ENCODE measurements at regions not wholly inside any gene's neighbourhood (a gene's known extent, or its start where the extent isn't known, plus 50 kb on each side); places are given as distances from the start of the nearest gene placed in this dataset.

- H3K27ac ChIP-seq (replicated peaks), result no peak overlapping the region
- no peak for DNase-seq (ENCODE audit: low read depth in 1 of 2, low spot score in 1 of 2)
- TF ChIP-seq POLR2AphosphoS5 (IDR thresholded peaks at IDR 0.05; ENCODE audit: low read depth) (no peak), GABPA (IDR thresholded peaks at IDR 0.05; ENCODE audit: low read depth) (no peak), REST (IDR thresholded peaks at IDR 0.05; ENCODE audit: insufficient replicate concordance, low read depth) (no peak), SPI1 (IDR thresholded peaks at IDR 0.05; ENCODE audit: borderline replicate concordance, low read depth) (no peak)
- TF ChIP-seq, protein P1, sequence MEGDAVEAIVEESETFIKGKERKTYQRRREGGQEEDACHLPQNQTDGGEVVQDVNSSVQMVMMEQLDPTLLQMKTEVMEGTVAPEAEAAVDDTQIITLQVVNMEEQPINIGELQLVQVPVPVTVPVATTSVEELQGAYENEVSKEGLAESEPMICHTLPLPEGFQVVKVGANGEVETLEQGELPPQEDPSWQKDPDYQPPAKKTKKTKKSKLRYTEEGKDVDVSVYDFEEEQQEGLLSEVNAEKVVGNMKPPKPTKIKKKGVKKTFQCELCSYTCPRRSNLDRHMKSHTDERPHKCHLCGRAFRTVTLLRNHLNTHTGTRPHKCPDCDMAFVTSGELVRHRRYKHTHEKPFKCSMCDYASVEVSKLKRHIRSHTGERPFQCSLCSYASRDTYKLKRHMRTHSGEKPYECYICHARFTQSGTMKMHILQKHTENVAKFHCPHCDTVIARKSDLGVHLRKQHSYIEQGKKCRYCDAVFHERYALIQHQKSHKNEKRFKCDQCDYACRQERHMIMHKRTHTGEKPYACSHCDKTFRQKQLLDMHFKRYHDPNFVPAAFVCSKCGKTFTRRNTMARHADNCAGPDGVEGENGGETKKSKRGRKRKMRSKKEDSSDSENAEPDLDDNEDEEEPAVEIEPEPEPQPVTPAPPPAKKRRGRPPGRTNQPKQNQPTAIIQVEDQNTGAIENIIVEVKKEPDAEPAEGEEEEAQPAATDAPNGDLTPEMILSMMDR (IDR thresholded peaks at IDR 0.05; ENCODE audit: insufficient read depth, low read length), result no peak
Measured at GRCh38 chr17:71546419-71546818, 574.4 kb upstream of the SOX9 start.

GRCh38 chr17:71547904-71548303, 572.9 kb upstream of the SOX9 start:
- H3K27ac ChIP-seq (replicated peaks), result no peak overlapping the region
- no peak for TF ChIP-seq REST (IDR thresholded peaks at IDR 0.05; ENCODE audit: insufficient replicate concordance, low read depth)
- TF ChIP-seq GABPA (IDR thresholded peaks at IDR 0.05; ENCODE audit: low read depth), result no peak
- no peak for TF ChIP-seq SPI1 (IDR thresholded peaks at IDR 0.05; ENCODE audit: borderline replicate concordance, low read depth)
- TF ChIP-seq, protein P1 (IDR thresholded peaks at IDR 0.05; ENCODE audit: insufficient read depth, low read length), result no peak
- no peak for TF ChIP-seq POLR2AphosphoS5 (IDR thresholded peaks at IDR 0.05; ENCODE audit: low read depth)
- H3K4me3 ChIP-seq (replicated peaks; ENCODE audit: insufficient read depth, low read length), result no peak overlapping the region
- H3K27me3 ChIP-seq (ENCODE audit: insufficient read depth, poor library complexity, severe bottlenecking), result no peaks in the 10 kb centered on the region
- no peak for DNase-seq (ENCODE audit: low read depth in 1 of 2, low spot score in 1 of 2)

More at GRCh38 chr17:71546419-71546818, 574.4 kb upstream of the SOX9 start:
- H3K4me3 ChIP-seq (replicated peaks; ENCODE audit: insufficient read depth, low read length), result no peak overlapping the region
- H3K27me3 ChIP-seq (ENCODE audit: insufficient read depth, poor library complexity, severe bottlenecking), result no peaks in the 10 kb centered on the region

- no peak for DNase-seq (ENCODE audit: low read depth in 1 of 2, low spot score in 1 of 2)
- Histone ChIP-seq H3K27me3 (ENCODE audit: insufficient read depth, poor library complexity, severe bottlenecking) (no peaks in the 10 kb centered on the region), H3K4me3 (replicated peaks; ENCODE audit: insufficient read depth, low read length) (no peak overlapping the region), H3K27ac (replicated peaks) (no peak overlapping the region)
- TF ChIP-seq POLR2AphosphoS5 (IDR thresholded peaks at IDR 0.05; ENCODE audit: low read depth) (no peak), GABPA (IDR thresholded peaks at IDR 0.05; ENCODE audit: low read depth) (no peak), SPI1 (IDR thresholded peaks at IDR 0.05; ENCODE audit: borderline replicate concordance, low read depth) (no peak), REST (IDR thresholded peaks at IDR 0.05; ENCODE audit: insufficient replicate concordance, low read depth) (no peak)
- TF ChIP-seq, protein P1 (IDR thresholded peaks at IDR 0.05; ENCODE audit: insufficient read depth, low read length), result no peak
Measured at GRCh38 chr17:71548540-71549190, 572.2 kb upstream of the SOX9 start.

Measured in HL-60 (cell line).